ENCODE measurements at regions not wholly inside any gene's neighbourhood (a gene's known extent, or its start where the extent isn't known, plus 50 kb on each side); places are given as distances from the start of the nearest gene placed in this dataset.

DNA sequence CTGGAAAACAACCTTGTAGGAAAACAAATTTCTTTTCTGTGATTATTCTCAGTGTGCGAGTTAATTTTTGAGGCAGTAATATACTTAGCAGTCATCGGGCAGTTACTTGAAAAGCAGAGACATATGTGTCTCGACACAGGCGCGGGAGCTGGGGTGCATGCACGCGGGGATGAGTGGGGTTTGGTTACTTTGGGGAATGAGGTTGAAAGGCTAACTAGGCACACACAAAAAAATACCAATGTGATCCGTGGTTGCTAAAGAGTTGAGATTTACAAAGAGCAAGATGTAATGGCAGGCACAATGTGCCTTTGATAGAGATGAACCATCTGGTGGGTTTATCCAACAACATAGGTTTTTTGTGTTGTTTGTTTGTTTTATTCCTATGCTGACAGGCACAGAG is 703.8 kb upstream of the EEF2KMT start:
- Histone ChIP-seq H3K4me1 (no peaks in the 10 kb centered on the region), H3K27ac (no peak overlapping the region), H3K27me3 (no peaks in the 10 kb centered on the region), H3K36me3 (no peaks in the 10 kb centered on the region), H3K4me3 (no peak overlapping the region), H3K9me3 (peaks cover 0 to 11% of the 10 kb centered on the region in 2 donors)
- no peak for DNase-seq (ENCODE audit: low spot score in 2 of 2)
- TF ChIP-seq, protein P1, sequence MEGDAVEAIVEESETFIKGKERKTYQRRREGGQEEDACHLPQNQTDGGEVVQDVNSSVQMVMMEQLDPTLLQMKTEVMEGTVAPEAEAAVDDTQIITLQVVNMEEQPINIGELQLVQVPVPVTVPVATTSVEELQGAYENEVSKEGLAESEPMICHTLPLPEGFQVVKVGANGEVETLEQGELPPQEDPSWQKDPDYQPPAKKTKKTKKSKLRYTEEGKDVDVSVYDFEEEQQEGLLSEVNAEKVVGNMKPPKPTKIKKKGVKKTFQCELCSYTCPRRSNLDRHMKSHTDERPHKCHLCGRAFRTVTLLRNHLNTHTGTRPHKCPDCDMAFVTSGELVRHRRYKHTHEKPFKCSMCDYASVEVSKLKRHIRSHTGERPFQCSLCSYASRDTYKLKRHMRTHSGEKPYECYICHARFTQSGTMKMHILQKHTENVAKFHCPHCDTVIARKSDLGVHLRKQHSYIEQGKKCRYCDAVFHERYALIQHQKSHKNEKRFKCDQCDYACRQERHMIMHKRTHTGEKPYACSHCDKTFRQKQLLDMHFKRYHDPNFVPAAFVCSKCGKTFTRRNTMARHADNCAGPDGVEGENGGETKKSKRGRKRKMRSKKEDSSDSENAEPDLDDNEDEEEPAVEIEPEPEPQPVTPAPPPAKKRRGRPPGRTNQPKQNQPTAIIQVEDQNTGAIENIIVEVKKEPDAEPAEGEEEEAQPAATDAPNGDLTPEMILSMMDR (IDR thresholded peaks at IDR 0.05), result no peak
- TF ChIP-seq POLR2A (IDR thresholded peaks at IDR 0.05) (no peak), POLR2AphosphoS5 (IDR thresholded peaks at IDR 0.05) (no peak)
- intact Hi-C loops (cut with DNase I; ENCODE audit: low total_unique reads), result no loop called here

DNA sequence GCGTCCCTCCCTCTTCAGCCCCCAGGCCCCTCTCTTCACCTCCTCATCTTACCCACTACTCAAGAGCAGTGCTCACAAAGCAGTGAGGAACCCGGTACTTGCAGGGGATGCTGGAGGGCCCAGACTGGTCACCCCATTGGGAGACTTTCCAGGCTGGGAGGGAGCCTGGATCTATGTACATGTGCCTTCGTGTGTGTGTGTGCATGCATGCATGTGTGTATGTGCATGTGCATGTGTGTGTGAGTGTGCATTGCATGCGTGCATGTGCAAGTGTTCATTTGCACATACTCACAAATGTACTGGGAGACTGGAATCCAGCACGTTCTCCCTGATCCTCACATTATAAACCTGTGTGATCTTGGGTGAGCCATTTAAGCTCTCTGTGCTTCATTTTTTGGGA is 696.0 kb upstream of the EEF2KMT start:
- Histone ChIP-seq H3K36me3 (no peaks in the 10 kb centered on the region), H3K4me3 (no peak overlapping the region), H3K27me3 (no peaks in the 10 kb centered on the region), H3K4me1 (no peaks in the 10 kb centered on the region), H3K27ac (no peak overlapping the region), H3K9me3 (no peaks in the 10 kb centered on the region)
- no peak for DNase-seq (ENCODE audit: low spot score in 2 of 2)
- no peak for TF ChIP-seq POLR2A (IDR thresholded peaks at IDR 0.05)
- TF ChIP-seq, protein P1 (IDR thresholded peaks at IDR 0.05), result no peak
- TF ChIP-seq POLR2AphosphoS5 (IDR thresholded peaks at IDR 0.05), result no peak
- intact Hi-C loops (cut with DNase I; ENCODE audit: low total_unique reads), result no loop called here

GRCh38 chr16:5791011-5791657 is 693.5 kb upstream of the EEF2KMT start:
- DNase-seq (ENCODE audit: low spot score in 2 of 2), result no peak
- intact Hi-C loops (cut with DNase I; ENCODE audit: low total_unique reads), result no loop called here
- H3K27me3 ChIP-seq, result no peaks in the 10 kb centered on the region
- H3K27ac ChIP-seq, result no peak overlapping the region
- H3K4me1 ChIP-seq, result no peaks in the 10 kb centered on the region
- TF ChIP-seq, protein P1 (IDR thresholded peaks at IDR 0.05), result no peak
- no peak for TF ChIP-seq POLR2AphosphoS5 (IDR thresholded peaks at IDR 0.05)
- TF ChIP-seq POLR2A (IDR thresholded peaks at IDR 0.05), result no peak
- H3K9me3 ChIP-seq, result peaks cover 0 to 2% of the 10 kb centered on the region in 2 donors
- H3K36me3 ChIP-seq, result no peaks in the 10 kb centered on the region
- H3K4me3 ChIP-seq, result no peak overlapping the region

DNA sequence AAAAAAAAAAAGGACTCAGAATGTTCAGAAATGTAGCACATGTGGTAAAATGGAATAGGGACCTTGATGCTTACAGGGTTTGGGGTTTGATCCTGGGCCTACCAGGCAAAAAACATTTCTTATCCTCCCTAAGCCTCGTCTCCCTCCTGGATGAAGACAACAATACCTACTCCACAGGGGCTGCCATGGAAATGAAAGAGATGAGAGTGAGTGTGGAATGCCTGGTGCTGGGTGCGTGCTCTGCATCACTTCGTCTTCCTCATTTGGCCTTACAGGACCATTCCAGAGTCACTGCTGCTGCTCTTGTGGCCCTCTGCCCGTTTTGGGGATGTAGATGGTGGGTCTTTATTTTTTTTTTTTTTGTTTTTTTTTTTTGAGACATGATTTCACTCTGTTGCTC is 692.9 kb upstream of the EEF2KMT start:
- TF ChIP-seq POLR2AphosphoS5 (IDR thresholded peaks at IDR 0.05), result no peak
- no peak overlapping the region for H3K4me3 ChIP-seq
- H3K27ac ChIP-seq, result no peak overlapping the region
- H3K36me3 ChIP-seq, result no peaks in the 10 kb centered on the region
- peaks cover 0 to 3% of the 10 kb centered on the region in 2 donors for H3K9me3 ChIP-seq
- no peak for DNase-seq (ENCODE audit: low spot score in 2 of 2)
- H3K4me1 ChIP-seq, result no peaks in the 10 kb centered on the region
- intact Hi-C loops (cut with DNase I; ENCODE audit: low total_unique reads), result no loop called here
- no peaks in the 10 kb centered on the region for H3K27me3 ChIP-seq

DNA sequence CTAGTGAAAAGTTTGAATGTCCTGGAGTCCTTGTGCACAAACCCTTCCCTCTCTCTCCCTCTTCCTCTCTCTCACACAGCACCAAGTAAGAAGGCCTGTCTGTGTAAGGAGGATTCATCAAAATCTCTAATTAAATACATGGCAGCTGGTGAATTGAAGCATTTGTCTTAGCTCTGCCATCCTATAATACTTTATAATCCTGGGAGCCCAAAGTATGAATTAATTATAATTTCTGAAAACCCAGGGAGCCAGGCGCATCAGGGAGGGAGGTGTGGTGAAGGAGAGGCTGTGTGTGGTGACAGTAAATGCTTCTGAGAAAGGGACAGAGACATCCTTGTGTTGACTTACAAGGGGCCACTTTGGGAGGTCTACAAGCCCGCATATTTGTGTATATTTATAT is 691.4 kb upstream of the EEF2KMT start:
- Histone ChIP-seq H3K27ac (no peak overlapping the region), H3K4me3 (no peak overlapping the region), H3K27me3 (no peaks in the 10 kb centered on the region), H3K9me3 (peaks cover 0 to 3% of the 10 kb centered on the region in 2 donors), H3K4me1 (no peaks in the 10 kb centered on the region), H3K36me3 (no peaks in the 10 kb centered on the region)
- DNase-seq (ENCODE audit: low spot score in 2 of 2), result no peak
- TF ChIP-seq POLR2AphosphoS5 (IDR thresholded peaks at IDR 0.05) (no peak), POLR2A (IDR thresholded peaks at IDR 0.05) (no peak)
- TF ChIP-seq, protein P1 (IDR thresholded peaks at IDR 0.05), result no peak
- intact Hi-C loops (cut with DNase I; ENCODE audit: low total_unique reads), result no loop called here

All from breast epithelium (tissue), 4 donors.